Lung (tissue), 11 donors: ENCODE measurements at regions not wholly inside any gene's neighbourhood (a gene's known extent, or its start where the extent isn't known, plus 50 kb on each side); places are given as distances from the start of the nearest gene placed in this dataset.
A peak's percentile ranks its signal among the peaks of the same experiment; 100 is the strongest.

Experiments
- ATAC-seq: fragments of 200-7000 bp; cut with Tn5 transposase; one replicate; pipeline ENCODE4 v1.9.1; 2020; ENCODE audit warnings: moderate number of reproducible peaks; ENCODE audit not compliant: insufficient read depth, low FRiP score
- DNase-seq, 3 donors: peaks; one replicate each; pipeline ENCODE4 v3.0.0-alpha.2; 2013 to 2017
- H3K27ac ChIP-seq, 2 donors: one replicate each; pipeline ENCODE4 v1.5.1; 2013; ENCODE audit warnings: mild to moderate bottlenecking in 2 of 2, moderate library complexity in 2 of 2, control low read depth in 1 of 2, inconsistent platforms in 1 of 2, low read depth in 1 of 2, low read length in 1 of 2
- H3K27me3 ChIP-seq, 3 donors: one replicate each; pipeline ENCODE4 v1.5.1; 2013; ENCODE audit warnings: low read length in 2 of 3; ENCODE audit not compliant: control insufficient read depth in 3 of 3, insufficient read depth in 3 of 3
- H3K36me3 ChIP-seq, 4 donors: one replicate each; pipeline ENCODE4 v1.5.1; 2013; ENCODE audit warnings: low read length in 4 of 4, mild to moderate bottlenecking in 1 of 4, moderate library complexity in 1 of 4; ENCODE audit not compliant: control insufficient read depth in 4 of 4, insufficient read depth in 4 of 4
- H3K4me1 ChIP-seq, 5 donors: one replicate each; pipeline ENCODE4 v1.5.1; 2013; ENCODE audit warnings: low read length in 5 of 5, mild to moderate bottlenecking in 2 of 5, moderate library complexity in 1 of 5; ENCODE audit not compliant: control insufficient read depth in 5 of 5, insufficient read depth in 5 of 5
- H3K4me3 ChIP-seq: one replicate; pipeline ENCODE4 v1.5.1; 2013; ENCODE audit warnings: mild to moderate bottlenecking, control low read depth, moderate library complexity
- H3K9ac ChIP-seq, 2 donors: one replicate each; pipeline ENCODE4 v1.5.1; 2013; ENCODE audit warnings: low read length in 2 of 2, control low read depth in 1 of 2; ENCODE audit not compliant: insufficient read depth in 1 of 2
- H3K9me3 ChIP-seq, 4 donors: one replicate each; pipeline ENCODE4 v1.5.1; 2013; ENCODE audit warnings: low read length in 3 of 4, mild to moderate bottlenecking in 1 of 4, moderate library complexity in 1 of 4; ENCODE audit not compliant: control insufficient read depth in 4 of 4, insufficient read depth in 3 of 4
- CTCF ChIP-seq: IDR thresholded peaks from 2 replicates; pipeline ENCODE4 v1.5.1; 2012; ENCODE audit warnings: mild to moderate bottlenecking; ENCODE audit errors: control extremely low read depth, extremely low read depth
- WGBS, 2 donors: extraction: QIAGEN DNeasy Blood & Tissue Kit; methylation state at CpG; one replicate each; pipeline ENCODE4 v1.1.7; 2013; 5-methylcytosine and 5-hydroxymethylcytosine counted together
- donor health status: control.
- donor health status: control.
- donor health status: Bipolar disorder and iron deficiency.
- donor health status: healthy.
- donor health status: DM: yes; HTN: yes; CAD: no.

DNA sequence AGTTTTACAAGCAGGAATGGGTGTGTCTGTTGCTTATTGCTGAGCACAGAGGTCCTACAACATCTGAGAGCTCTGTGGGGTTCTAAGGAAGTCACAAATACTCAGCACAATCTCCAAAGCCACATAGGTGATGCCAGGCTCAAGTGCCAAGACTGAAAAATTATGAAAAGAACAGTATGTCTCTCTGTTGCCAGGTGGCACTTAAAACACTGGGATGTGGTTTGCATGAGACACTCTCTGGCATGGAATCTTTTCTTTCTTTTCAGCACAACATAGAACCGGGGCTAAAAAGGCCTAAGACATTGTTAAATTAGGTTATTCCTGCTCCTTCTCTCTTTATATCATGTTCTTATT, 127.3 kb upstream of the PRICKLE2 start:
- no peaks in the 10 kb centered on the region for H3K9me3 ChIP-seq
- H3K27ac ChIP-seq: peak overlapping the region in 1 of 2 donors; percentile 75
- peak in 1 of 3 donors; percentile 48 for DNase-seq
- no peak for ATAC-seq
- no peaks in the 10 kb centered on the region for H3K27me3 ChIP-seq
- no peak overlapping the region for H3K4me3 ChIP-seq
- H3K4me1 ChIP-seq: peaks cover under 1 to 73% (median 24%) of the 10 kb centered on the region in 5 donors
- H3K9ac ChIP-seq: peak overlapping the region in 1 of 2 donors; percentile 90
- no peak for TF ChIP-seq CTCF
- peaks cover 0 to 2% (median 0%) of the 10 kb centered on the region in 4 donors for H3K36me3 ChIP-seq
- 51 to 63% methylated on average over 1 of the region's 1 CpG for WGBS, 2 donors

- H3K27me3 ChIP-seq: no peaks in the 10 kb centered on the region
- peaks cover 0 to 2% (median 0%) of the 10 kb centered on the region in 4 donors for H3K36me3 ChIP-seq
- ATAC-seq (peak; percentile 44), DNase-seq (peak in 2 of 3 donors; percentile 33 to 54)
- no peak for TF ChIP-seq CTCF
- peaks cover 0 to 80% (median 27%) of the 10 kb centered on the region in 5 donors for H3K4me1 ChIP-seq
- 58 to 73% methylated on average over 7 of the region's 7 CpGs for WGBS, 2 donors
- H3K9me3 ChIP-seq: no peaks in the 10 kb centered on the region
- H3K27ac ChIP-seq: peak overlapping the region in 1 of 2 donors; percentile 75
- peak overlapping the region in 1 of 2 donors; percentile 90 for H3K9ac ChIP-seq
- H3K4me3 ChIP-seq: no peak overlapping the region
Observed at GRCh38 chr3:64351713-64352638, 126.7 kb upstream of the PRICKLE2 start.

- no peak for TF ChIP-seq CTCF
- Histone ChIP-seq H3K36me3 (peaks cover 0 to 2% (median 0%) of the 10 kb centered on the region in 4 donors), H3K4me3 (no peak overlapping the region), H3K9ac (peak overlapping the region in 1 of 2 donors; percentile 59), H3K4me1 (peaks cover 7 to 92% (median 31%) of the 10 kb centered on the region in 5 donors), H3K9me3 (no peaks in the 10 kb centered on the region), H3K27ac (no peak overlapping the region), H3K27me3 (no peaks in the 10 kb centered on the region)
- ATAC-seq (no peak), DNase-seq (peak in 2 of 3 donors; percentile 63 to 65)
- WGBS, 2 donors: 68 to 76% methylated on average over 6 of the region's 6 CpGs
Observed at GRCh38 chr3:64349551-64349950, 124.3 kb upstream of the PRICKLE2 start.
